ENCODE measurements at regions not wholly inside any gene's neighbourhood (a gene's known extent, or its start where the extent isn't known, plus 50 kb on each side); places are given as distances from the start of the nearest gene placed in this dataset.

DNA sequence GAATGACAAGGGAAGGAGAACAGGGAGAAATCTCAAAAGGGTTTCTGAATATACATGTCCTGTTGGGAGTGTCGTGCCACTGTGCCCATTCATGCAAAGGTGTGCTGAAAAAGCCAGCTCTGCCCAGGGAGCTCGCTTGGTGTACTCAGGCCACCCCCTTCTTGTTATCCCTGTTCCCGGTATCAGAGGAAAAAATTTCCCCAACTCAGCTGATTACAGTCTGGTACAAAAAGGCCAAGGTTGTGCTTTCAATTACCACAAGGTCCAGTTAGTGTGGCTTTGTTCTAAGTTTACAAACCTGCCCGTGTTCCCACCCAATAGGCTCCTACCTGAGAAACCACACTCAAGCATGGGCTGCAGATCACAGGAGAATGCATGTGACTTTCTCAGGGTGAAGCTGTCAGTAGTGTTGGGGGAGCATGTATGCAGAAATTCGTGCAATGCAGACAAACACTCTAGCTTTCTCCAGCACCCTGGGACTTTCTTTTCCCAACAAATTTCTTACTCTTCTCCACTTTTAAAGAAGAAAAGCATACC lies 648.5 kb downstream of the NR2F2 start:
- TF ChIP-seq, protein P1, sequence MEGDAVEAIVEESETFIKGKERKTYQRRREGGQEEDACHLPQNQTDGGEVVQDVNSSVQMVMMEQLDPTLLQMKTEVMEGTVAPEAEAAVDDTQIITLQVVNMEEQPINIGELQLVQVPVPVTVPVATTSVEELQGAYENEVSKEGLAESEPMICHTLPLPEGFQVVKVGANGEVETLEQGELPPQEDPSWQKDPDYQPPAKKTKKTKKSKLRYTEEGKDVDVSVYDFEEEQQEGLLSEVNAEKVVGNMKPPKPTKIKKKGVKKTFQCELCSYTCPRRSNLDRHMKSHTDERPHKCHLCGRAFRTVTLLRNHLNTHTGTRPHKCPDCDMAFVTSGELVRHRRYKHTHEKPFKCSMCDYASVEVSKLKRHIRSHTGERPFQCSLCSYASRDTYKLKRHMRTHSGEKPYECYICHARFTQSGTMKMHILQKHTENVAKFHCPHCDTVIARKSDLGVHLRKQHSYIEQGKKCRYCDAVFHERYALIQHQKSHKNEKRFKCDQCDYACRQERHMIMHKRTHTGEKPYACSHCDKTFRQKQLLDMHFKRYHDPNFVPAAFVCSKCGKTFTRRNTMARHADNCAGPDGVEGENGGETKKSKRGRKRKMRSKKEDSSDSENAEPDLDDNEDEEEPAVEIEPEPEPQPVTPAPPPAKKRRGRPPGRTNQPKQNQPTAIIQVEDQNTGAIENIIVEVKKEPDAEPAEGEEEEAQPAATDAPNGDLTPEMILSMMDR (optimal IDR thresholded peaks at IDR 0.05 in 1 of 3, IDR thresholded peaks at IDR 0.05 in 1 of 3, conservative IDR thresholded peaks at IDR 0.05 in 1 of 3; ENCODE audit: extremely low read depth in 1 of 3, insufficient read depth in 2 of 3, low read length in 3 of 3): no peak
- TF ChIP-seq EZH2 (IDR thresholded peaks at IDR 0.05; ENCODE audit: low read length): no peak
